ENCODE measurements at regions not wholly inside any gene's neighbourhood (a gene's known extent, or its start where the extent isn't known, plus 50 kb on each side); places are given as distances from the start of the nearest gene placed in this dataset.

GRCh38 chr17:72370819-72371218 is 250.0 kb downstream of the SOX9 start:
- DNase-seq (ENCODE audit: low read depth, low spot score) (no peak), FAIRE-seq (no peak)
- no TSS peak for BruUV-seq (replicated peaks)
- Histone ChIP-seq H3K27me3 (ENCODE audit: control insufficient read depth in 2 of 2, insufficient read depth in 2 of 2, low read length in 2 of 2) (no peaks in the 10 kb centered on the region), H4K20me1 (replicated peaks; ENCODE audit: control insufficient read depth, extremely low read depth, insufficient read depth, low read length) (no peaks in the 10 kb centered on the region), H2AFZ (ENCODE audit: low read depth, low read length) (no peak overlapping the region), H3K79me2 (ENCODE audit: control insufficient read depth, insufficient read depth, low read length) (no peaks in the 10 kb centered on the region), H3K9me1 (replicated peaks; ENCODE audit: control insufficient read depth, extremely low read depth, insufficient read depth, low read length) (no peaks in the 10 kb centered on the region), H3K4me2 (ENCODE audit: insufficient read depth, low read length) (no peak overlapping the region), H3K9ac (replicated peaks; ENCODE audit: extremely low read depth, insufficient read depth, low read length) (no peak overlapping the region), H3K27ac (ENCODE audit: insufficient read depth, low read depth, low read length) (no peak overlapping the region), H3K4me3 (replicated peaks in 1 of 3; ENCODE audit: insufficient read depth in 1 of 3, low read depth in 1 of 3, low read length in 3 of 3) (no peak overlapping the region), H3K36me3 (ENCODE audit: control insufficient read depth in 2 of 2, extremely low read depth in 1 of 2, insufficient read depth in 2 of 2, low read length in 2 of 2) (no peaks in the 10 kb centered on the region), H3K9me3 (replicated peaks; ENCODE audit: control insufficient read depth, insufficient read depth, low read length) (no peaks in the 10 kb centered on the region), H3K4me1 (ENCODE audit: control insufficient read depth, extremely low read depth, insufficient read depth, low read length) (no peaks in the 10 kb centered on the region)
- intact Hi-C loops (cut with micrococcal nuclease) (no loop called here), dilution Hi-C loops (cut with MboI; ENCODE audit: extremely low pct_ligation_motif_present, low sequenced_read_pairs) (no loop called here)
- CTCF ChIA-PET = no interaction called here
- TF ChIP-seq EZH2 (IDR thresholded peaks at IDR 0.05; ENCODE audit: borderline replicate concordance, low read depth, low read length, severe bottlenecking) (no peak), MYC (IDR thresholded peaks at IDR 0.05; ENCODE audit: low read depth, low read length) (no peak), MAX (IDR thresholded peaks at IDR 0.05; ENCODE audit: insufficient read depth, insufficient read length) (no peak), GATA2 (IDR thresholded peaks at IDR 0.05; ENCODE audit: insufficient read depth, insufficient read length, low read depth, low read length) (no peak), CTCF (IDR thresholded peaks at IDR 0.05; ENCODE audit: extremely low read depth in 1 of 2, insufficient read depth in 1 of 2, low read depth in 1 of 2, low read length in 2 of 2) (no peak), JUN (IDR thresholded peaks at IDR 0.05; ENCODE audit: borderline replicate concordance, insufficient read depth, insufficient read length, low read depth) (no peak), POLR2AphosphoS5 (IDR thresholded peaks at IDR 0.05; ENCODE audit: insufficient read depth, low read depth, low read length) (no peak), POLR2A (IDR thresholded peaks at IDR 0.05; ENCODE audit: low read depth, low read length) (no peak), FOS (IDR thresholded peaks at IDR 0.05; ENCODE audit: borderline replicate concordance, insufficient read depth, low read length) (no peak)
- POLR2A ChIA-PET = no interaction called here
